ENCODE measurements at regions not wholly inside any gene's neighbourhood (a gene's known extent, or its start where the extent isn't known, plus 50 kb on each side); places are given as distances from the start of the nearest gene placed in this dataset.

- TF ChIP-seq CTCF (IDR thresholded peaks at IDR 0.05) (no peak), CHD2 (IDR thresholded peaks at IDR 0.05; ENCODE audit: low read length, partially characterized antibody) (no peak)
Measured at GRCh38 chr18:1350931-1351450, 446.3 kb downstream of the ADCYAP1 start.

Data from SK-N-SH (cell line).